ENCODE measurements at regions not wholly inside any gene's neighbourhood (a gene's known extent, or its start where the extent isn't known, plus 50 kb on each side); places are given as distances from the start of the nearest gene placed in this dataset.

DNA sequence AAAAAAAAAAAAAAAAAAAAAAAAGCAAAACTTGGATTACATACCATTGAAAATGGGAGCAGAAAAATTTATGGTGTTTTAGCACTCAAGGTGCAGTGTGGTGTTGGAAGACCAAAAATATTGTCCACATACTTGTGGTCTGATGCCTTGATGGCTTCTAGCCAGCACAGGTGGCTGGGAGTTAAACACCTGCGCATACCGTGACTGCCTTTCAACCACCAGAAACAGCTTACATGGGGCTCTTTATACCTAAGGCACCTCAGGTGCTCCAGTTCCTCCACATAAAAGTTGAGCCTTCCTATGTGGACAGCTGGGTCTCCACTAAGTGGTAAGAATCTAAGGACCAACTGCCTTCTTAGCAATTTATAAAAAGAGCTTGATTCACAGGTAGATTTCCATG lies 802.6 kb upstream of the CELF4 start:
- no peak for DNase-seq

DNA sequence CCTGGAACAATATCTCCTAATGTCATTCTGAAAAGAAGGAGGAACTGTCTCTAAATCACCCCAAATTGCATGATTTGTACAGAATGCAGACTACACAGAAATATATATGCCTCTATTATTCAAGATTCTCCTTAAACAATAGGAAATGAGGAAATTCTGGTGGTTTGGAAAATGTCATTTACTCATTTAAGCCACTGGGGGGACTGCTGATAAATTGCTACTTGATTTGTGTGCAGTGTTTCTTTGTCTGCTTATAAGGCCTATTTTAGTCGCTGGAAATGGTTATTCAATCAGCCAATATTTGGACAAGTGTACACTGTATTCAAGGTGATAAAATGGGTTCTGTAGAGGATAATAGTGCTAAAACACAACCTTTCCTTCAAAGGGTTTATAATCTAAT lies 801.9 kb upstream of the CELF4 start:
- no peak for DNase-seq

DNA sequence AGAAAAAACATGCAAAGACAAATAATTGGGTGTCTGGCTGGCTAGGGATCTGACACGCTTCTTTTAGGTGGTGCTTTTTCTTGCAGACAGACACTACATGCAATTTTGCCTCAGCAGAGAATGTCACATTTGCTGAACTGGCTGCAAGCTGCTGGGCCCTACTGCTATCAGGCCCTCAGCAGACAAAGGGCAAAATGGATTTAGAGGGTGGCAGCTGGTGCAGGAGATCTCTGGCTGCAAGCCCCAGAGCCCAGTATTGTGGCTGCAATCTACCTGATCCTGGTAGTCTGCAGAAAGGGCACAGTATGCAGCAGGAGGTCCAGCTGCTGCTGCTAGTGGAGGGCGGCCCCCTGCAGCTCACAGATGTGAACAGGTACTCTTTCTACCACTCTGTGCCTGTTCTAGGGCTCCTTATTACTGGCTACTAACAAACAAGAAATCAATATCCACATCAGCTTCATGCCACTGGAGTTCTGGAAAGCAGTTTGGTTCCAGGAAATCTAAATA lies 796.7 kb upstream of the CELF4 start:
- no peak for DNase-seq

DNA sequence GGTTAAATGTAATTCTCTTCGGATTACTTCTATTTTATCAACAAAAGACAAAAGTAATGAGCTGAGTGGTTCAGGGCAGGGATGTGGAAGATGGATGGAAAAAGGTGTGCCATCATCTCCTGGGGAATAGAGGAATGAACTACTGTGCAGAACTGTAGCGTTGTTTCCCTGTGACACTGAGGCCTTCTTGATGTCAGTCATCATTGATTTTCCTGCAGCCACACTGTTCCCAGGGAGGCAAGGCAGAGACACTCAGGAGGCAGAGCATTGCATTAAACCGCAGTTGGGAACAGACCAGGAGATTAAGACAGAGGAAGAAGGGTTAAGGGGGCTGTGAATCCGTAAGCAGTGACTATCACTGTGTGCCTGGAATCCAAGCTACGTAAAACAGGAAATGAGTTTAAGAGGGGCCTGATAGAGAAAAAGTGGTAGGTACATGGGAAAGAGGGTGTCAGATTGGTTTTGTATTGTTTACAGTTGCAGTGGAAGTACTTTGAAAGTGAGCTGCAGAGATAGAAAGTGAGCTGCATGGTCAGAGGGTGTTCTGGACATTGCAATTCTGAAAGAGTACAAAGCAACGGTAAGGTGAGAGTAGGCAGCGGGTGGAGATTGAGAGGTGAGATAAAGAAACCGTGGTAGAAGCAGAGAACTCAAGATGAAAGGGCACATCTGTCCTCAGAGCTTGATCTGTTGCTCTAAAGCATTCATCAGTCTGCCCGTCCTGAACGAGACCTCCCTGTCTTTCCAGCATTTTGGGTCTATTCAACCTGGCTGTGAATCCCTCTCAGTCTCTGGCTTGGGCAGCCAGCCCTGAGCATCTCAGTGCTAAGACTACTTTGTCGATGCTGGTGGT lies 793.4 kb upstream of the CELF4 start:
- DNase-seq: no peak

DNA sequence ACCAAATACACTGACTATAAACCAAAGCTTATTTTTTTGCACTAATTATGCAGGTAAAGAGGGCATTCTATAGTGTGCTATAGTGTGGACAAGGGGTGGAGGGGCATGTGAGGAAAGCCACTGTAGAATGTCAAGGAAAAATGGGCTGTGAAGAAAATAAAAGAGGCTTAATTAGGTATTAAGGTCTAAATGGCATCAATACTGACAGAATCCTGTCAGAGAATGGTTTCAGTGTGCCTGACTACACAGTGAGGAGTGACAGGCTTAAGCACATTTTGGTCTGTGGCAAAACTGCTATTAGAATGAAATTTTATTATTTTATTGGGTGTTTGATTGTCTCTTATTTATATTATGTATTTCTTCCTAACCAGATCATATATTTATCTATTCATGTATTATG lies 787.6 kb upstream of the CELF4 start:
- DNase-seq: no peak

DNA sequence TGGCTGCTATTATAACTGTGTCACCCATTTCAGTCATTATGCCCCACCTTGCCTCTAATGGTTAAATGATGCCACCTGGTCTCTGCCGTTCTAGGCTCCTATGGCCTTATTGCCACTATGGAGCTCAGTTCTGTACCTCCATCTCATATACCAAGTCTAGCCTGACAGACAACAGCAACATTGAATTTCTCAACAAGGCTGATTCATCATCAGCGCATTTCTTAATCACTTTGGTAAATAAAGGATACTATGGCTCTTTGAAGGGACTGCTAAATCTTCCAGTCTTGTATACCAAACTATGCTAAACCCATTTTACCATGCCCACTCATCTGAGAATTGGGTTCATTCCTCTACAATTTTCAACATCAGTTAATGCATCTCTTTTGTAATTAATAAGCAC lies 784.5 kb upstream of the CELF4 start:
- no peak for DNase-seq

DNA sequence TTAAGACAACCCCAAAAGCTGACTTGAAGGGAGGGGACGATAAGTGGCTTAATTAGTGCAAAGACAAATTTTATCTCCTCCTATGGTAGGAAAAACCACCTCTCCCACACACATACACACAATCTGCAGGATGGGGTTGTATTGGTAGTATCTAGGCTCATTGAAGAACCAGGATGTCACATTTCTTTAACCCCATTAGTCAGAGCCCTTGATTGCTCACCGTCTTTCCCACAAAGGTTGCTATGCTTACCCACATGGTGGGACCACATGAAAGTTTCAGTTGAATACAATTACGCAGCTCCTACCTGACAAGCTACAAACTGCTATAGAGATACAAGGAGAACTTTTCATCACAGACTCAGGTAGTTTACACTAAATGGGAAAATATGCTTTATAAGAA lies 765.0 kb upstream of the CELF4 start:
- DNase-seq: no peak

DNA sequence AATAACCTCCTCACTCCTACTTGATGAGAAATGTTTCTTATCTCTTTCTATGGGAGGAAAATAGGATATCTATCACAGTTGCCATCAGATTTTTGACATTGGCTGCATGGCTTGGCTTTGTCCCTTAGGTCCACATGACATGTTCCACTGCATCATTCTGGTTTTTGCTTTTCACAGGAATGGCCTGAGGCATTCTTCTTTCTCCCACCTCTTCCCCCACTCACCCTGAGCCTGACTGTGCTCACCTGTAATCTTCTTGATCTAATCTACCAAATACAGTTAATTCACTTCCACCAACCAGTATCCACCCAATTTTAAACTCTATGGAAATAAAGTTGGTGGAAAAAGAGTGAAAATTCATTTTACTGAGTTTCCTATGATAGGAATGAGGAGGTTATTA lies 763.5 kb upstream of the CELF4 start:
- DNase-seq: no peak

DNA sequence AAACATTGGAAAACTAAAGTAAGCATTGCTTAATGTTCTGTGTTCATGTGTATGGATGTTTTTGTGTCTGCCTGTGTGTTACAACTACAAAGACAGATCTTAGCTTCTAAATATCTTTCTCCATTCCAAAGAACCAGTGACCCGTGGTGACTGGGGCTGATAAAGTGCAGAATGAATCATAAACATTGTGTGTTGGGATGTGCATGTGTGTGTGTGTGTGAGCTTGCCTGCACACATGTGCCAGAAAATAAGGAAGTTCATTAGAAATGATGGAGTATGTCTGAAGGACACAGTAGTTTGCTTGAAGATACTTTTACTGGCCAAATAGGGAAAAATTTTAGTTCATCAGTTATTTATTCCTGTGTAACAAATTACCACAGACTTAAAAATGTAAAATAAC lies 756.6 kb upstream of the CELF4 start:
- no peak for DNase-seq

DNA sequence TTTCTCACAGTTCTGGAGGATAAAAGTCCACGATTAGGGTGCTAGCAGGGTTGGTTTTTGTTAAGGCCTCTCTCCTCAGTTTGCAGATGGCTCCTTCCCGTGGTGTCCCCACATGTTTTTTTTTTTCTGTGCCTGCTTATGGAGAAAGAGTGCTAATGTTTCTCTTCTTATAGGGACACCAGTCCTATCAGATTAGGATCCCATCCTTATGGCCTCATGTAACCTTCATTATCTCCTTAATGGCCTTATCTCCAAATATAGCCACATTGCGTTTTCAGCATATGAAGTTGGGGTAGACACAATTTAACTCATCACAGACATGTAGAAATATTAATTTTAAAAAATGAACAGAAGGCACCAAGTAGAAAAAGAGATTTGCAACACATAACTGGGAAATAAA lies 755.7 kb upstream of the CELF4 start:
- no peak for DNase-seq

DNA sequence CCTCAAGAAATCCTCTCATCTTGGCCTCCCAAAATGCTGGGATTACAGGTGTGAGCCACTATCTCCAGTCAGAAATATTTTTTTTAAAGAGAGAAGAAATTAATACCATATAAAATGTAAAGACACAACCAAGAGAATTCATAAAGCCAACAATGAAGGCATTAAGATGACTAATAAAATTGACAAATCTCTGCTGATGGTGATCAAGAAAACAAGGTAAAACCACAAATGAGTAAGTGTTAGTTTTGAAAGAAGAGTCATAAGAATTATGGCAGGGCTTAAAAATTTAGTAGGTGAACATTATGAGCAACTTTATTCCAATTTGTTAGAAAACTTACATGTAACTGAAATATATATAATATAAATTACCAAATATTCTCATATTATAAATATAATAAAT lies 752.8 kb upstream of the CELF4 start:
- DNase-seq: no peak

DNA sequence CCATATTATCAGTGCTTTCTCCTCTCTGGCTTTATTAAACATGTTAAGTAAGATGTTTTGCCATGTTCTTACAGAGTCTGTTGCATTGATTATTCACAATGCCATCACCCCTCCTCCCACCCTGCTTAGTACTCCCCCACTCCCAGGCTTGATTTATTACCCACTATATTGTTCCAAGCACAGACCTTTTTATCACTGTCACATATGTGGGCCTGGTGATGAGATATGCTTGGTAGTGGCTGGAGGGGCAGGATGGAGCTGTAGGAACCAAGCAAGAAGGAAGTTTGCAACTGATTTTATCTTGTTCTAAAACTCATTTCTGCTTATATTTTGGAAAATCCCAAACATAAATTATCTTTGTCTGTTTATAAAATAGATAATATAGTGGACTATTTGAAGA lies 748.2 kb upstream of the CELF4 start:
- no peak for DNase-seq

DNA sequence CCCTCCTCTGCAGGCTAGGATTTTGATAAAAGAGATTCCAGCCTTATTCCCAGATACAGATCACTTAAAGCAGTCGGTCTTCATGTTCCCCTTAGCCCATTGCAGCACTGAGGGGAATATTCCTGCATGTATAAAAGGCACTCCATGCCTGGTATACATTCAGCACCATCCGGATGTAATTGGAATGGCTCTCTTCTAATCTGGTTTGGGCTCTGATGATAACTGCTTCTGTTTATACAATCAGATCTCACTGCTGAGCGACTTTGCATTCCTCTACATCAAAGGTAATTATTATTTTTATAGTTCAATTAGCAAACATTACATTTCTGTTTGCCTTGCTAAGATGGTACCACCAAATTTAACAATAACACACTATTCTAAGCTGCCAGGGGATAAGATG lies 746.9 kb upstream of the CELF4 start:
- DNase-seq: no peak

DNA sequence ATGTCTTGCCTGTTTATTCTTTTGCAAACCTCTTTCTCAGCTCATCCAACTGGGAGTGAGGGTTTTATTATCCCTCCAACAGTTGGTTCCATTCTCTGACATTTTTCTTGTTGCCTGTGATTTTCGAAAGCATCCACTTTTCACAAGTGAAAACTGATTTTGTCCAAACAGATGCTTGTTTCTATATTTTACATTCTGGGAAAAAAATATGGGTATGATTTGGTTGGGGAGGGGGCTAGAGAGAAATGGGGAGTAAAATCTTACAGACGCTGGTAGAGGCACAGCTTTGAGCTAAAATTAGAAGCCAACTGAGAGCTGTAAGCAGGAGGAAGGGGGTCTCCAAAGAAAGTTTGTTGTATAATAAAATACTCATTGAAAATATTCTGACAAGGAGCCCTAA lies 745.3 kb upstream of the CELF4 start:
- no peak for DNase-seq

DNA sequence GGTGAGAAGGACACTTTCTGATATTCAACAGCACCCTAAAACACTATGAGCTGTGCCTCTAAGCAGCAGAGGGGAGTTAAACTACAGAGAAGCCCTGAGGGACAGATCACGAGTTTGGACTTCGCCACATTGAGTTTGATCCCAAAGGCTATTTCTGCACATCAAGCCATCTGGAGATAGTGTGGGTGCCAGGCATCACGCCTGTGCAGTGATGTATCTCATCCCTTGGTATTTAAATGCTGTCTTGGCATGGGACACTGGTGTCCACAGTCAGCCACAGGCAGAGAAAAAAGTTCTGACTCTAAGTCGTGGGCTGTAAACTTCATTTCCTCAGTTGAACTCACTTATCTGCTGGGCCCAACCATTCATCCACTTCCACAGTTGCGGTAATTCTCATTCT lies 742.3 kb upstream of the CELF4 start:
- no peak for DNase-seq

DNA sequence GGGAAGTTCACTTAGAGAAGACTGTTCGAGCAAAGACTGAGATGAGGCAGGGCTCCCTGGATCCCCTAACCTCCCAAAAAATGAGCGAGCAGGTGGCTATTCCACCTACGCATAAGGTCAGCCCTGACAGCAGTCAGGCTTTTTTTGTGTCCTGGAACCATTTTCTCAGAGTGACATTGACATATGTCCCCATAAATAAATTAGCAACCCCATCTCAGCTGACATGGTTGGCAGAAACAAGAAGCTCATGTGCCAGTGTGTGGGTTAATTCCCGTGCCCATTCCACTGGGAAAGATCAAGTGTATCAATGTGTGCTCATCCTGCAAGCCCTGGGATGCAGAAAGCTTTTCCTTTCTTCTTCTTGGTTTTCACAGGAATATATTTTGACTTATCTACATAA lies 740.4 kb upstream of the CELF4 start:
- no peak for DNase-seq

DNA sequence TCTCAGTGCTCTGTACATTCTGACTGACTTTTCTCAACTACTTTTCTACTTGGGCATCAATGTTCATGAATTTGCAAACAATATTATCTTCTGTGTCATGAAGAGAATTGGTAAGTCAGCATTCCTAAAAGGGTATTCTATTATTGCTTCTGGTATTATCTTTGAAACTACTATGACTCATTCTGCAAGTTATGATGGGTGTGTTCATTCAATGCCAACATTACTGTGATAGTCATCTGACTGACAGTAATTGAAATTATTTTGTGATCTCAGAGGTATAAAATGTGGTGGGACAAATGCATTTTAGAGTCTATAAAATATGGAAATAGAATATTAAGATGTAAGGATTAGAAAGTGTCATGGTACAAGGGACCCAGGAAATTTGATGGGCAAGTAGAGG lies 736.0 kb upstream of the CELF4 start:
- no peak for DNase-seq

DNA sequence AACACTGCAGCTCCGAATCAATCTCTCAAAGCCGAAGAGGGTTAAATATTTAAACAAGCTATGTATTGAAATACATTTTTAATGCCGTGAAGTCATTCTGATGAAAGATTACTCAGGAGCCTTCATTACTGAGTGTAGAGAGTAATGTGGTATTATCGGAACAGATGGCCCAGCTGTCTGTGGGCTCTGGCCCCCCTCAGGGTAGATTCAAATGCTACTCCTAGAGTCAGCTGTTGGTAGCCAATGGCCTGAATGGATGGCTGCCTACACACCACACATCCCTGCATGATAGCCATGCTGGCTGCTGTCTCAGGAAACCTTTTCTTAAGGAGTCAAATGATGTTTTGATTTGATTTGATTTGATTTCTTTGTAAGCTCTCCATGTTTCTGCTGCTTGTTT lies 732.3 kb upstream of the CELF4 start:
- no peak for DNase-seq

DNA sequence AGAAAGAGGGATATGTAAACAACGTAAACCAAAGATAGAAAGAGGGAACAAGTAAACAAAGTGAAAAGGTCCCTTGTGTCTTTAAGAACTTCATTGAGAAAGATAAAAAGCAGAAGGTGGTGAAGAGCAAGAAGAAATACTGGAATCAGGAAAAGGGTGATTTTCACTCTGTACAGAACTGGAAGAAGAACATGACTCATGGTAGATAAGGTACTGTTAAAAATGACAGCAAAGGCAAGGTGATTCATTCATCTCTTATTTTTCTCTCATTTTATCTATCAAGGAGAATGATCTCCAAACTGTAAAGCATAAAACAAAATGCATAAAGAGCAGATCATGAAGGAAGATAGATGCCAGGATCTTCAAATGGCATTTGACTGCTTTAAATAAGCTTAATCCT lies 724.6 kb upstream of the CELF4 start:
- DNase-seq: no peak

DNA sequence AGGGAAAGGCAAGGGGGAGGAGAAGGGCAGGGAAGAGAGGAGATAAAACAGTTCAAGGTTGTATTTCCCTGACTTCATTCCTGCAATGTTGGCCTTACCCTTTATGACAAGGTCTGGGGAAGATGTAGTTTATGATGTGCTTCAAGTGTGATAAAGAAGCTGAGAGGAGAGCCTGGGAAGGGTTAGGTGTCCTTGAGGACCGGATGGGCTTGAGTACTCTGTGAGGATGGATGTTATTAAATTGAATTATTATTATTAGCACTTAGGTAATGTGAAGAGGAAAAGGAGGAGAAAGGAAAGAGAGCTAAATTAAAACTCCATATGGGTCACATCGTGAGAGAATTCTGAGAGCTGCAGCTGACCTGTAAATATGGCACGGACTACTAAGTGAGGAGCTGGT lies 719.4 kb upstream of the CELF4 start:
- DNase-seq: no peak

DNA sequence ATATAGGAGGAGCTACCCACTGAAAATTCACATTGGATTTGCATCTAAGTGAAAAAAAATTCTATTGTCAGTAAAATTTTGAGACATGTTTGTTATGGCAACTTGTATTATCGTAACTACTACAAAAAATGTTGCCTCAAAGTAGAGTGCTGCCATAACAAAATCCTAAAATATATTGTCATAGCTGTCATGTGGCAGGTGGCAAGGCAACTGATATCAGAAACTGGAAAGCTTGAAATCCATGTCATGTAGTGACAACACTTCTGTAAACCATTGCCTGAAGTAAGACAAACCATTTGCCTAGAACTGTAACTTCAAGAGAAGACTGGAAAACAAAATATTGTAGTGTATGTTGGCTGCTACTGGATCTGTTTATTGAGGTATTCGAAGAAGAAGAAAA lies 697.5 kb upstream of the CELF4 start:
- no peak for DNase-seq

DNA sequence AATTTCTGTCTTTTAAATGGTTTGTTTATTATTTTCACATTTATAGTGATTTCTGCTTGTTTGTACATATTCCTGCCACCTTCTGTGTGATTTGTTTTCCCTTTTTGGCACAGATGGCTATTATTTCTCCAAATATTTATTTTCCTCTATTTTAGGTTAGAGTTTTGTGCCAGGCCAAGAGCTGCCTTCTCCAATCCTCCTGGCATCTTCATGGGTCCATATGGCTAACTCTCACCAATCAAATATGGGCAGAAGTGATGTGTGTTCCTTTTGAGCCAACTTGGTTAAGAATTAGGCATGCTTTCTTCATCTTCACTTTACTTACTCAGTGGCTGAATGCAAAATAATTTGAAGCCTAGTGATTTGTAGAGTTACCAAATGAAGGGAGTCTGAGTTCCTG lies 697.1 kb upstream of the CELF4 start:
- no peak for DNase-seq

DNA sequence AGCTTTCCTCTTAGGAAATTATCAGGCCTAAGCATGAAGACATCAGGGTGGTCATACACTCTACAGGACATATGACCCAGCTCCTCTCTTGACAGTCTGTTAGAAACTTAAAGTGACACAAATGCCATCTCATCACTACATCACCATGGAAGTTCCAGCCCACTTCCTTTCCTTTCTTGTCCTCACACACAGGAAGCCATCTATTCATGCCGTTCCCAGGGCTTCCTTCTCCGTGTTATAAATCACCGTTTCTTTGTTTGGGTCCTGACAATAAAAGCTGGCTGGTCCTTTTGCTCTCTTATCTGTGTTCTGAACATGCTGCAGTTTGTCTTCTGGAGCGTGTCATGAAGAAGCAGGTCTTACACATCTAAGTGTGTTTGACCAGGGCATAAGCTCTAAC lies 692.1 kb upstream of the CELF4 start:
- no peak for DNase-seq

DNA sequence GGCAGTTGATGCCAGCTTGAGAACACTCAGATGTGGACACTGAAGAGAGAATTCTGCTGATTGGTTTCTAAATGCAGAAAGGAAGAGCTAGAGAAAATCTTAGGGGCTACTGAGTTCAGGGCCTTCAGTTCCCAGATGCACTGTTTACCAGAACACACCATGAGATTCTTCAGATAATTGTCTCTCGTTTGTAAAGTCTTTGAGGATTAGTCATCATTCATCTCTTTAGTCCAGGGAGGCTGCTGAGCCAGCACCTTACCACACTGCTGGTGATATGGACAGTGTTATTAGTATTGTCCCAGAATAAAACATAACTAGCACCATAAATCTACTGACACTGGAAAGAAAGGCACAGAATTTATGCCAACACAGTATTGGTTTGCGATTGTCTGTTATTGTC lies 690.8 kb upstream of the CELF4 start:
- DNase-seq: no peak

DNA sequence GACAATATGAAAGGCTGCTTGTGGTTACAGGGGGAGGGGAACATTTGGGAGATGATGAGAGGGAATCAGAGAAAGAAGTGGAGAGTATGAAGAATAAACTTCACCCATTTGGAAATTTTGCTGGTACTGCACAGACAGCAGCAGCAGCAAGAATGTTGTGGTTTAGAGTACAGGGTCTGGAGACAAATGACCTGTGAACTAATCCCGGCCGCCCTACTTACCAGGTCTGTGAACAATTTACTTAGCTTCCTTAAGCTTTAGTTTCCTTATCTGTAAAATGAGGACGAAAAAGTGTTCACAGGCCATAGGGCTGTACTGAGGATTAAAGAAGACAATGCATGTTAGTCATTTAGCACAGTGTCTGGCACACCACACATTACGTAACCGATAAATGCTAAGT lies 685.4 kb upstream of the CELF4 start:
- DNase-seq: no peak
